PC-9 (cell line): ENCODE measurements at regions not wholly inside any gene's neighbourhood (a gene's known extent, or its start where the extent isn't known, plus 50 kb on each side); places are given as distances from the start of the nearest gene placed in this dataset.

ENCODE experiments used
- CTCF ChIP-seq: fragments of 200-600 bp; sonication (generic); conservative IDR thresholded peaks from 2 replicates; pipeline ENCODE4 v1.6.1; 2017; ENCODE audit warnings: mixed run types, antibody characterized with exemption, mild to moderate bottlenecking, moderate library complexity
- EZH2 ChIP-seq: fragments of 200-600 bp; sonication (generic); IDR thresholded peaks from 2 replicates; pipeline ENCODE4 v1.8.0; 2017; ENCODE audit warnings: antibody characterized with exemption, low read depth

GRCh38 chr14:98728024-98728423 is 544.0 kb downstream of the BCL11B start:
- no peak for TF ChIP-seq CTCF
- TF ChIP-seq EZH2: peak; percentile 64; the same call in 1 of the 2 replicates
